ENCODE measurements at regions not wholly inside any gene's neighbourhood (a gene's known extent, or its start where the extent isn't known, plus 50 kb on each side); places are given as distances from the start of the nearest gene placed in this dataset.

DNA sequence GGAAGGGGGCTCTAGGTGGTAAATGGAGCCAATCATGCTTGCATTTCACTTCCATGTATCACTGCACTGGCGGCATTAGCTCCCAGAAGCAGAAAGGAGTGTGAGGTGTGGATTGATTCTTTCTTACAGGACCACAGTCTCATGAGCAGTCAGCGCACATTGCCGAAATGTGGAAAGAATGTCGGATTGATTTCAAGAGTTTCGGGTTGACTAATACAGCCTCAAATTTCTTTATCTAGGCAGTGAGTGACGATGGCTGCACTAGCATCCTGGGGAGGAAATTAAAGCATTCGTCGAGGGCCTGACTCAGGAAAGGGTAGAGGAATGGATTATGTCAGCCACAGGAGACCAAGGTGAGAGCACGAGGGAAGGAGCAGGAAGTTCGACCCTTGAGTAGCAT lies 222.8 kb upstream of the CDYL start:
- DNase-seq: no peak

- no peak for DNase-seq
Measured at GRCh38 chr6:4550227-4550597, 226.0 kb upstream of the CDYL start.

DNA sequence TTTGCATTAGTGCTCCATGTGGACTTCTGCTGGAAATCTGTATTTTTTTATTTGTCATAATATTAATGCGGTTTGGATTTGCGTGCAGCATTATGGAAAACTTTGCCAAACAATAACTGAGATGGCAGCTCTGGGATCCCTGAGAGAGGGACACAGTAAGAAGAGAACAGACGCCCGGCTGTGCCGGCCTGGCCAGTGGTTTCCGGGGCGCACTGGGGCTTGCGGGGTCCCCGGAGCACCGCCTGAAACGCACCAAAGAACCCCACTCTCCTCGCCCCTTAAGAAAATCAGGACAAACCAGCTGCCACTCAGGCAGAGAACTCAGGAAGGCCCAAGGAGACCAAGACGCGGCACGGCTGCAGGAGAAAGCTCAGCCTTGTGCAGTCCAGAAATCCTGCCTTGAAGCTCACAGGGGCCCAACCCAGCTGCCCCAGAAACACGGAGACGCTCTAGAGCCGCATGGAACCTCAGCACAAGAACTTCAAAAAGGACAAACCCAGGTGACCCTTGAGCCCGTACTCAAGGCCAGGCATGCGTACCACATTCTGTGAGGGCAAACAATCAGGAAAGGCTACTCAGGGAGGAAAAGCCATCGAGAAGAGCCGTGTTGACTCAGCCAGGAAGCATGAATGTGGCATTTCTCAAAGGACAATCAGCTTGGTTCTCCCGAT lies 226.5 kb upstream of the CDYL start:
- DNase-seq: no peak

DNA sequence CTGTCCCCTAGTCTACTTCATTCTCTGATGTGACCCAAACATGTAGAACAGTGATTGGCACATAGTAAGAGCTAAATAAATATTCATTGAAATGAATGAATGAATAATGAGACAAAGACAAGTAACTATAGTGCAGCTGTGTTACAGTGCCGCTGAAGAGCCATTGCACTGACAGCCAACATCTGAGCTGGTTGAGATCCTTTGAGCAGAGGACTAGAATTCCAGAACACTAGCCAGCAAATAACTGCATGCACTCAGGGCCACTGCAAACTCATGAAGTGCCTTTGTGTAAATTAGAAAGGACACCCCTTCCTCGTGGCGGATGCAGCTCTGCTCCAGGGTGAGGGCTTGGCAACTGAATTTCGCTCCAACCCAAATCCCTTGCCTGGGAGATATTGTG lies 230.3 kb upstream of the CDYL start:
- DNase-seq: no peak

GRCh38 chr6:4543596-4543995 lies 232.6 kb upstream of the CDYL start:
- DNase-seq: no peak

- no peak for DNase-seq
Measured at GRCh38 chr6:4533576-4533975, 242.6 kb upstream of the CDYL start.

- DNase-seq: no peak
Measured at GRCh38 chr6:4531406-4531805, 244.8 kb upstream of the CDYL start.

GRCh38 chr6:4522453-4522852 lies 253.8 kb upstream of the CDYL start:
- DNase-seq: no peak

- DNase-seq: no peak
Measured at GRCh38 chr6:4521070-4521469, 255.1 kb upstream of the CDYL start.

DNA sequence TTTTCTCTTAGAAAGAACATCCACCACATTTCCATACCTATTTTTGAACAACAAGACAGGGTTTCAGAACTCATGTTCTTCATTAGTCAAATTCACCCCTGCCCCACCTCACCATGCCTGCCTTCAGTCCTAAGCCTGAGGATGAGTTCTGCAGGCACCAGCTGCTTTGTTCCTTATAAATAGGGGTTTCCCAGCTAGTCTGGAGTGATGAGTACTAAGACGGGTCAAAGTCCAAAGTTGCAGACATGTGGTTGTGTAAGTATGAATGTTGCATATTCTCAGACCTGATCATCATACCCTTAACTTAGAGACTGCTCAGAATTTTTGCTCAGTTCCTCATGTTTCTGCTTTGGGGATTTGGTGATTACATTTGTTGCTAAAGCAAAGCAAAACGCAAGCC lies 257.7 kb upstream of the CDYL start:
- DNase-seq: no peak

- DNase-seq: no peak
Measured at GRCh38 chr6:4516206-4516605, 260.0 kb upstream of the CDYL start.

DNA sequence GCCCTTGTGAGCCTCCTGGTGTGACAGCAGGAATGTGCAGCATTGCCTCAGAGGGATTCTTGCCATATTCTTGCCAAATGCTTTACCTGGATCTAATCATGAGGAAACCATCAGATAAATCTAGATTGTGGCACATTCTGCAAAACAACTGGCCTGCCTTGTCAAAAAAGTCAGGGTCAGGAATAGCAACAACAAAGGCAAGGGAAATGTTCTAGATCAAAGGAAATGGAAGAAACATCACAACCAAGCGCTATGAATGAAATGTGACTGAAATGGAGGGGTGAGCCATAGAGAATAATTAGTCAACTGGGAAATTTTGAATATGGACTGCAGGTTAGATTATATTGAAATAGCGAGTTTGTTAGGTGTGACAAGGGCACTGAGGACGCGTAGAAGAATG lies 262.6 kb upstream of the CDYL start:
- no peak for DNase-seq

GRCh38 chr6:4512051-4512471 lies 264.1 kb upstream of the CDYL start:
- DNase-seq: no peak

GRCh38 chr6:4511641-4512020 lies 264.6 kb upstream of the CDYL start:
- DNase-seq: no peak

DNA sequence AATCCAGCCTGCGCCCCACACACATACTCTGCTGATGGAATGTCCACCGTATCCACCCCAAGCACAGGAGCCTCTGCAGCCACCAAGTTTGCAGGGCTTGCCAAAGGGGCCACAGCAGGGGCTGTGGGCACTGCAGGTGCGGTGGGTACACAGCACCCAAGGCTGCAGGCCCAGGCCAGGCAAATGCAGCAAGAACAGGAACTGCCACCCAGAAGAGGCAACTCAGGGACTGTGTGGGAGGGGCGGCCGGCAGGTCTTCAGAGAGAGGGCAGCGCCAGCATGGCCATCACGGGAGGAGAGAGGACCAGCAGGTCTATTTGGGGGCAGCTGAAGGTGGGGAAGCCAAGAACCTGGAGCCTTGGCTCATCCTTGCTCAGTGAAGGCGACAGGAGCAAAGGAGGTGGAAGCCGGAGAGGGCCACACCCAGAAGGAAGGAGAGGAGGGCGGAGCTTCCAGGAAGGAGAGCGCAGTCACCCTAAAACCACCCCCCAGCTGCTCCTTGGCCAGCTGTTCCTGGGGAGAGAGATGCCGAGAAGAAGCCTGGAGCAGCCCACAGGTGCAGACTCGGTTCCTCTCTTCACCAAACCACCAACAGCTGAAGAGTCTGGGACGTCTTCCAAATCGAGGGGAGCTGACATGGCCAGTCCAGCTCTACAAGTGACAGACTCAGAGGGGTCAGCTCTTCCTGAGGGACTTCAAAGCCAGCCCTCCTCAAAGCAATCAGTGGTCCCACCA lies 265.1 kb upstream of the CDYL start:
- no peak for DNase-seq

- no peak for DNase-seq
Measured at GRCh38 chr6:4510317-4510716, 265.9 kb upstream of the CDYL start.

DNA sequence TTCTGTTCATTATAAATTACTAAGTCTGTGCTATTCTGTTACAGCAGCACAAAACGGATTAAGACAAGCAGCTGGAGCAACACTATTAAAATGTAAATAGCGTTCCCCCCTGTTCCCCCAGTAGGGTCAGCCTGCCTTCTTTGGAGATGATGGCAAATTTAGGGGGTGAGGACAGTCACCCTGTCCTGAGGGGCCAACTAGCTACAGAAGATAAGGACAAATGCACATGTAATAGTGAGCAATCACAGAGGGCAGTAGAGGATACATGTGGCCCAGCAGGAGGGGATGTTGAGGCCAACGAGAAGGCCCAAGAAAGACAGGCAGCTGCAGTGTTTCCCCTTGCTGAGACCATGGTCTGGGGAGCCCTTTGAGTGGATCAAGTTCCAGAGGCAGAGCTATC lies 266.7 kb upstream of the CDYL start:
- no peak for DNase-seq

- no peak for DNase-seq
Measured at GRCh38 chr6:4506792-4507191, 269.4 kb upstream of the CDYL start.

- DNase-seq: no peak
Measured at GRCh38 chr6:4506223-4506622, 270.0 kb upstream of the CDYL start.

GRCh38 chr6:4504700-4505099 lies 271.5 kb upstream of the CDYL start:
- DNase-seq: no peak

GRCh38 chr6:4503700-4504099 lies 272.5 kb upstream of the CDYL start:
- DNase-seq: no peak

DNA sequence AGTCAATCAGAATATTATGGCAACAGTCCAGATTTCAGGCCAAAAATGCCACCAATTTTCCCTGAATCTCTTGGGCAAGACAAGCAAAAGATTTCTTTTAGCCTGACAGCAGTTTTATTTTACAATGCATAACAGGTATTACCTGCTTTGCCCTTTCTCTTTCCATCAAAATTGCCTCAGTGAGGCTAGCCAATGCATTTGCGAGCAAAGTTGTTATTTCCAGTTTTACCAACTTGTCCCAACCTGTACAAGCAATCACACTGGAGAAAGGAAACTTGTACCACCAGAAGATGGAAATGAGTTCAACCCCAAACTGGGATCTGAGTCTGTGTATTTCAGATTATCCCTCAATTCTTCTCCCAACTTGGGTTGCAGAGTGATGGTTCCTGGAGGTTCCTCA lies 279.9 kb upstream of the CDYL start:
- no peak for DNase-seq

DNA sequence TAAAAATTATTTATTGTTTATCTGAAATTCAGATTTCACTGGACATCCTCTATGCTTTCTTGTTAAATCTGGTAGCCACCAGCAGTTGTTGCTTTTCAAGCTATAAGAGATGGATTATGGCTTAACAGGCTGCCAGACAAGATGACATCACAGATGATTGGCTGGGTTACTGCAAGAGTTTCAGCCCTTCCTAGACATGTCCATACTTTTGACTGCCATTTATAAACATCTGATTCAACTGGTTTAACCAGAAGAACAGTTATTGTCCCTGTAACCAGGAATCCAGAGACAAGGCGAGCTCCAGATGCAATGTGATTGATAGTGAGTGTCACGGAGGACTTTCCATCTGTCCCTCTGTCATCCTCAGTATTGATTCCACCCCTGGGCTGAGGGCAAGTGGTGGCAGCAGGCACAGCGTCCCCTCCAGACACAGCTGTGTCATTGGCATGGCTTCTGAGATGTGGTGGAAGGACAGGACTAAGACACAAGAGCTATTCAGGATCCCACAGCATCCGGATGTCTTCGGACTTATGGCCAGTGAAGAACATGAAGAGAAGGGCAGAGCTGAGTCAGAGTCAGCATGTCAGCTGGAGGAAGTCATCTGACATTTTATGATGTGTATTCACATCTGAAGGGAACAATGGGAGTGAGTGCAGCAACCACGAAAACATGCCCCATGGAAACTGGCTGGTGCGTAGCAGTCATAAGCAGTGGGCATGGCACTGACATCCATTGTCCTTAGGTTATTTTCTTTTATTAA lies 284.5 kb upstream of the CDYL start:
- no peak for DNase-seq

DNA sequence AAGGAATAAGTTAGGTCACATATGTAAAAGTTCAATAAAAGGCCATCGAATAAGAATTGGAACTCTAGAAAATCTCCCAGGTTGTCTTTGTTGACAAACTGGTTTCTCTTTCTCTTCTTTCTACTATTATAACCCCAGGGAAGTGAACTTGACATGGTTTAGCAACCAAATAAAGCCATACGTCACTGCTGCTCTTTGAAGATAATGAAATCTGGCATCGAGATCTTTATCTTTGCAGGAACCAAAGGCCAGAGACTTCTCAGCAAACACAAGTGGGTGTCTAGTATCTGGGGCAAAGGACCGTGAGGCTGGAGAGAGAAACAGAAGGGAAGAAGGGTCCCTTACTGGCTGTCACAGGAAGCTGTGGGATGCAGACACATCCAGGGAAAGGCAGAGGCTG lies 286.7 kb upstream of the CDYL start:
- DNase-seq: no peak

Measured in CD4-positive, alpha-beta T cell treated with Interleukin-12 subunit alpha and Interleukin-12 subunit beta, for 1 hour (primary cell).